A673 (cell line): ENCODE measurements at regions not wholly inside any gene's neighbourhood (a gene's known extent, or its start where the extent isn't known, plus 50 kb on each side); places are given as distances from the start of the nearest gene placed in this dataset.

Source experiments
- EZH2 ChIP-seq: fragments of 200-600 bp; sonication (generic); IDR thresholded peaks from 2 replicates; pipeline ENCODE4 v1.6.1; 2017; ENCODE audit warnings: borderline replicate concordance, low read depth, mild to moderate bottlenecking, mixed read lengths, antibody characterized with exemption, low read length; ENCODE audit not compliant: poor library complexity, severe bottlenecking
- TF ChIP-seq, protein P1 (sequence below): fragments of 300-800, 200-600 bp; sonication (generic); conservative IDR thresholded peaks from 2 replicates; pipeline ENCODE4 v1.5.1; 2017; ENCODE audit warnings: low read depth, mild to moderate bottlenecking, antibody characterized with exemption, low read length, moderate library complexity, mixed read lengths

DNA sequence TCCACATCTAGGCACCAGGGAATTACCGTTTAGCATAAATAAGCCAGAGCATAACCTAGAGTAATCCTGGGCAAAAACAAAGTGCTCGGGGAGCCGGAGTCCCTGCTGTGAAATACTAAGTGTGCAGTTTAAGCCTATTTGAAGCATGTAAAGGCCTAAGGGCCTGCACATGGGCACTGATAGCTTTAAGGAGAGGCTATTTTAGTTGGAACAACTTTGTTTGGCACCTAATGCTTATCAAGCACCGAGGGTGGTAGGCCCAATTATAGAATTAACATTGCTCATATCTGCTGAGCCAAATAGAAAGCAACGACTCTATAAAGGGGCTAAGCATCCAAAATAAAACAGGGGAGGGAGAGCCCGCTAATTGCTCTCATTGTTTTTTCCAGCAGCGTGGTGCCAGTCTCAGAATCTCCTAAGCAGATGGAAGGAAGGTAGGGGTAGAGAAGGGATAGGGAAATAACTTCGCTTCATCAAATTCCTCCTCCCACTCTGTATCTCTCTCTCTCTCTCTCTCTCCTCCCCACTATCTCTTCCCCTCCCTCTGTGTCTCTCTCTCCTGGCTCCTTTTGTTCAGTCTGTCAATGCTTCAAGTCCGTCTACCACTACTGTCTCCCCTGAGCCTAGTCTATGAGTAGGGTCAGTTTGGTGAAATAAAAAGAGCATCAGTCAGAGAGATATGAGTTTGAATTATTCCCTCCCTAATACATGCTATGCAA is 292.8 kb downstream of the NXPE2 start:
- TF ChIP-seq, protein P1, sequence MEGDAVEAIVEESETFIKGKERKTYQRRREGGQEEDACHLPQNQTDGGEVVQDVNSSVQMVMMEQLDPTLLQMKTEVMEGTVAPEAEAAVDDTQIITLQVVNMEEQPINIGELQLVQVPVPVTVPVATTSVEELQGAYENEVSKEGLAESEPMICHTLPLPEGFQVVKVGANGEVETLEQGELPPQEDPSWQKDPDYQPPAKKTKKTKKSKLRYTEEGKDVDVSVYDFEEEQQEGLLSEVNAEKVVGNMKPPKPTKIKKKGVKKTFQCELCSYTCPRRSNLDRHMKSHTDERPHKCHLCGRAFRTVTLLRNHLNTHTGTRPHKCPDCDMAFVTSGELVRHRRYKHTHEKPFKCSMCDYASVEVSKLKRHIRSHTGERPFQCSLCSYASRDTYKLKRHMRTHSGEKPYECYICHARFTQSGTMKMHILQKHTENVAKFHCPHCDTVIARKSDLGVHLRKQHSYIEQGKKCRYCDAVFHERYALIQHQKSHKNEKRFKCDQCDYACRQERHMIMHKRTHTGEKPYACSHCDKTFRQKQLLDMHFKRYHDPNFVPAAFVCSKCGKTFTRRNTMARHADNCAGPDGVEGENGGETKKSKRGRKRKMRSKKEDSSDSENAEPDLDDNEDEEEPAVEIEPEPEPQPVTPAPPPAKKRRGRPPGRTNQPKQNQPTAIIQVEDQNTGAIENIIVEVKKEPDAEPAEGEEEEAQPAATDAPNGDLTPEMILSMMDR = no peak
- TF ChIP-seq EZH2 = no peak
